Panc1 (cell line): ENCODE measurements at regions not wholly inside any gene's neighbourhood (a gene's known extent, or its start where the extent isn't known, plus 50 kb on each side); places are given as distances from the start of the nearest gene placed in this dataset.

Source experiments
- ATAC-seq: fragments of 200-7000 bp; cut with Tn5 transposase; 2 replicates; pipeline ENCODE4 v1.9.1; 2020; ENCODE audit warnings: mild to moderate bottlenecking, moderate library complexity
- BruUV-seq: library from RNA; stranded (reverse); fragments of 400-500 nt; replicated peaks from 2 replicates; lab custom pipeline; 2021; lab: Mats Ljungman, UMichigan
- CTCF ChIA-PET: fragments of 300-600 bp; sonication (Branson Sonifier 250); formaldehyde crosslinking; loops from one replicate; lab custom pipeline; 2022; ENCODE audit warnings: antibody characterized with exemption; lab: Charles Lee
- POLR2A ChIA-PET: fragments of 300-600 bp; sonication (Branson Sonifier 250); formaldehyde crosslinking; loops from one replicate; lab custom pipeline; 2022; ENCODE audit warnings: antibody characterized with exemption; lab: Charles Lee
- DNase-seq: peaks from one replicate; pipeline ENCODE4 v3.0.0-alpha.2; 2010; ENCODE audit warnings: low read depth, low spot score
- H3K27ac ChIP-seq: 2 replicates; pipeline ENCODE4 v1.5.1; 2011; ENCODE audit warnings: mild to moderate bottlenecking, low read length, inconsistent platforms
- H3K27me3 ChIP-seq: fragments of 200-500 bp; sonication (Bioruptor generic); 2 replicates; pipeline ENCODE4 v1.6.0; 2014; ENCODE audit warnings: low read length, inconsistent platforms; ENCODE audit not compliant: control insufficient read depth, insufficient read depth
- H3K36me3 ChIP-seq: fragments of 200-500 bp; sonication (Bioruptor generic); 2 replicates; pipeline ENCODE4 v1.5.1; 2014; ENCODE audit warnings: inconsistent platforms, mild to moderate bottlenecking, low read length, moderate library complexity; ENCODE audit not compliant: control insufficient read depth, insufficient read depth
- H3K4me1 ChIP-seq: 2 replicates; pipeline ENCODE4 v1.5.1; 2011; ENCODE audit warnings: inconsistent platforms, mild to moderate bottlenecking, low read length, moderate library complexity; ENCODE audit not compliant: control insufficient read depth, insufficient read depth
- H3K4me3 ChIP-seq, 2 experiments: 2 replicates each; pipeline ENCODE4 v1.5.1; 2011 to 2012; ENCODE audit warnings: low read depth in 2 of 2, low read length in 2 of 2, mild to moderate bottlenecking in 2 of 2, inconsistent platforms in 1 of 2, moderate library complexity in 1 of 2
- H3K9me3 ChIP-seq: fragments of 200-500 bp; sonication (Bioruptor generic); 2 replicates; pipeline ENCODE4 v1.5.1; 2014; ENCODE audit warnings: low read depth, mild to moderate bottlenecking, inconsistent platforms, low read length, moderate library complexity; ENCODE audit not compliant: control insufficient read depth, insufficient read depth
- POLR2AphosphoS5 ChIP-seq: IDR thresholded peaks from 2 replicates; pipeline ENCODE4 v1.6.1; 2012; ENCODE audit warnings: mild to moderate bottlenecking, low read depth, low read length, moderate library complexity
- SIN3A ChIP-seq: IDR thresholded peaks from 2 replicates; pipeline ENCODE4 v1.6.1; 2012; ENCODE audit warnings: low read depth, mild to moderate bottlenecking, low read length, moderate library complexity, borderline replicate concordance; ENCODE audit not compliant: insufficient read depth
- TCF7L2 ChIP-seq: IDR thresholded peaks from 2 replicates; pipeline ENCODE4 v1.6.1; 2011; ENCODE audit warnings: mild to moderate bottlenecking, low read depth, low read length, inconsistent platforms
- in situ Hi-C: cut with HindIII; loops from 2 replicates; pipeline ENCODE4 v1.10.0; 2016; ENCODE audit warnings: low sequenced_read_pairs, low pct_unique_long_range_greater_than_20kb
- intact Hi-C: fragments of 100-400 bp; cut with micrococcal nuclease; formaldehyde crosslinking; loops from one replicate; pipeline ENCODE4 v1.10.0; 2022; ENCODE audit not compliant: unreplicated experiment
- TF ChIP-seq, protein P1 (sequence below), 2 experiments: IDR thresholded peaks; 2 replicates each; pipeline ENCODE4 v1.6.1; 2011 to 2012; ENCODE audit warnings: low read depth in 2 of 2, control low read depth in 1 of 2, low read length in 1 of 2, mild to moderate bottlenecking in 1 of 2, moderate library complexity in 1 of 2; ENCODE audit not compliant: insufficient read depth in 1 of 2
- TF ChIP-seq, protein P2 (sequence below): fragments of 450-650 bp; IDR thresholded peaks from 2 replicates; pipeline ENCODE4 v1.5.1; 2017; ENCODE audit warnings: mild to moderate bottlenecking

DNA sequence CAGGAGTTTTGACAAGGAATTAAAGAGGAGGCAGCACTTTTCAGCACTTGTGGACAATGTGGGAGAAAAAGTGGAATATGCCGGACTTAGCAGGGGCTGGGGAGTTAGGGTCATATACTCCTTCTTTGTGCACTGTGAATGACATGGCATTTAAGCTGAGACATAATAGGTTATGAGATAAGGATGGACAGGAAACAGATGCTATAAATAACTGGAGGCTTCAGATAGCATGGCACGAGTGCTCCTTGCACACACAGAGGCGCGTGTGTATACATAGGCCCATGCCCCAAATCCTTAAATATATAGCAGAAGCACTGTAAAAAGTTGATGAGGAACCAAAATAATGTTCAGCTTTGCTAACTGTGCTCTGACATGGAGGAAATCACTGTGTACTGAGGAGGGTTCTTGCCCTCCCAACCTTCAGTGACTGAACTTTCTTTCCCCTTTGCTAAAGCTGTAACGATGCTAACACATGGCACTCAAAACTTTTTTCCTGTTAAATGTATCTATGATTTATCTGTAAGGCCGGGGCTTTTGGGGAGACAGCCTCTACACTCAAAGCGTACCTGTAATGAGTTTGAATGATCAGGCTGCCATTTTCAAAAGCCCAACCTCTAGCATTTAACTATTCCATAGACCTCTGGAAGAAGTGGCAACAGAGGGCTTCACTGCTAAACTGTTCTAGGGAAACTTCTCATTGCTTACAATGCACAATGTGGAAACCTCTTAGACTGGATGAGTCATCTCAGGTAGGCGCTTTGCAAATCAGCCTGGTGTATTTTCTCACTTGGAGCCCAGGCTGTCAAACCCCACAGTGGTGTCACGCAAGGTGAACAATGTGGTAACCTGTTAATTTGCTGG, 784.6 kb downstream of the NR2F2 start:
- Histone ChIP-seq H3K27ac (no peak overlapping the region), H3K9me3 (no peaks in the 10 kb centered on the region; the same call in 1 of the 2 replicates), H3K4me1 (no peaks in the 10 kb centered on the region), H3K27me3 (no peaks in the 10 kb centered on the region), H3K4me3 (no peak overlapping the region), H3K36me3 (no peaks in the 10 kb centered on the region)
- POLR2A ChIA-PET: no interaction called here
- CTCF ChIA-PET: no interaction called here
- TF ChIP-seq SIN3A (no peak), TCF7L2 (no peak)
- TF ChIP-seq, protein P1, sequence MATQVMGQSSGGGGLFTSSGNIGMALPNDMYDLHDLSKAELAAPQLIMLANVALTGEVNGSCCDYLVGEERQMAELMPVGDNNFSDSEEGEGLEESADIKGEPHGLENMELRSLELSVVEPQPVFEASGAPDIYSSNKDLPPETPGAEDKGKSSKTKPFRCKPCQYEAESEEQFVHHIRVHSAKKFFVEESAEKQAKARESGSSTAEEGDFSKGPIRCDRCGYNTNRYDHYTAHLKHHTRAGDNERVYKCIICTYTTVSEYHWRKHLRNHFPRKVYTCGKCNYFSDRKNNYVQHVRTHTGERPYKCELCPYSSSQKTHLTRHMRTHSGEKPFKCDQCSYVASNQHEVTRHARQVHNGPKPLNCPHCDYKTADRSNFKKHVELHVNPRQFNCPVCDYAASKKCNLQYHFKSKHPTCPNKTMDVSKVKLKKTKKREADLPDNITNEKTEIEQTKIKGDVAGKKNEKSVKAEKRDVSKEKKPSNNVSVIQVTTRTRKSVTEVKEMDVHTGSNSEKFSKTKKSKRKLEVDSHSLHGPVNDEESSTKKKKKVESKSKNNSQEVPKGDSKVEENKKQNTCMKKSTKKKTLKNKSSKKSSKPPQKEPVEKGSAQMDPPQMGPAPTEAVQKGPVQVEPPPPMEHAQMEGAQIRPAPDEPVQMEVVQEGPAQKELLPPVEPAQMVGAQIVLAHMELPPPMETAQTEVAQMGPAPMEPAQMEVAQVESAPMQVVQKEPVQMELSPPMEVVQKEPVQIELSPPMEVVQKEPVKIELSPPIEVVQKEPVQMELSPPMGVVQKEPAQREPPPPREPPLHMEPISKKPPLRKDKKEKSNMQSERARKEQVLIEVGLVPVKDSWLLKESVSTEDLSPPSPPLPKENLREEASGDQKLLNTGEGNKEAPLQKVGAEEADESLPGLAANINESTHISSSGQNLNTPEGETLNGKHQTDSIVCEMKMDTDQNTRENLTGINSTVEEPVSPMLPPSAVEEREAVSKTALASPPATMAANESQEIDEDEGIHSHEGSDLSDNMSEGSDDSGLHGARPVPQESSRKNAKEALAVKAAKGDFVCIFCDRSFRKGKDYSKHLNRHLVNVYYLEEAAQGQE (IDR thresholded peaks at IDR 0.05; ENCODE audit: insufficient read depth in 1 of 2, low read depth in 2 of 2, low read length in 1 of 2): no peak
- TF ChIP-seq, protein P2, sequence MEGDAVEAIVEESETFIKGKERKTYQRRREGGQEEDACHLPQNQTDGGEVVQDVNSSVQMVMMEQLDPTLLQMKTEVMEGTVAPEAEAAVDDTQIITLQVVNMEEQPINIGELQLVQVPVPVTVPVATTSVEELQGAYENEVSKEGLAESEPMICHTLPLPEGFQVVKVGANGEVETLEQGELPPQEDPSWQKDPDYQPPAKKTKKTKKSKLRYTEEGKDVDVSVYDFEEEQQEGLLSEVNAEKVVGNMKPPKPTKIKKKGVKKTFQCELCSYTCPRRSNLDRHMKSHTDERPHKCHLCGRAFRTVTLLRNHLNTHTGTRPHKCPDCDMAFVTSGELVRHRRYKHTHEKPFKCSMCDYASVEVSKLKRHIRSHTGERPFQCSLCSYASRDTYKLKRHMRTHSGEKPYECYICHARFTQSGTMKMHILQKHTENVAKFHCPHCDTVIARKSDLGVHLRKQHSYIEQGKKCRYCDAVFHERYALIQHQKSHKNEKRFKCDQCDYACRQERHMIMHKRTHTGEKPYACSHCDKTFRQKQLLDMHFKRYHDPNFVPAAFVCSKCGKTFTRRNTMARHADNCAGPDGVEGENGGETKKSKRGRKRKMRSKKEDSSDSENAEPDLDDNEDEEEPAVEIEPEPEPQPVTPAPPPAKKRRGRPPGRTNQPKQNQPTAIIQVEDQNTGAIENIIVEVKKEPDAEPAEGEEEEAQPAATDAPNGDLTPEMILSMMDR: no peak
- DNase-seq (no peak), ATAC-seq (no peak)
- BruUV-seq: no TSS peak
- in situ Hi-C loops (no loop called here), intact Hi-C loops (no loop called here)

DNA sequence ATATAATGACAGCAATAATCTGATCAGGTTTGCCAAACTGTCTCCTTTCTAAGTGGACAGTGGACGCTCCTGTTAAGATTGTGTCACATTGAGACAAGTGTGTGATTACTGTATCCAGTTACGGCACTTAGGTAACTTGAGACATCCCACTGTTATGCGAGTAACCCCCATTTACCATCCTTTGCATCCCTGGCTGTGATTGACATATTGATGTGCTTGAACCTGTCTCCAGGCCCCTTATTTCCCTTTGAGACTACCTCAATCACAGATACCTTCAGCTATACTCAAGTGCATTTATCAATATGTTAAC, 785.2 kb downstream of the NR2F2 start:
- Histone ChIP-seq H3K27me3 (no peaks in the 10 kb centered on the region), H3K9me3 (no peaks in the 10 kb centered on the region; the same call in 1 of the 2 replicates), H3K27ac (no peak overlapping the region), H3K4me1 (no peaks in the 10 kb centered on the region), H3K36me3 (no peaks in the 10 kb centered on the region), H3K4me3 (no peak overlapping the region)
- in situ Hi-C loops: no loop called here
- POLR2A ChIA-PET: no interaction called here
- no TSS peak for BruUV-seq
- CTCF ChIA-PET: no interaction called here
- no peak for ATAC-seq
- TF ChIP-seq, protein P2: no peak
- TF ChIP-seq, protein P1 (IDR thresholded peaks at IDR 0.05; ENCODE audit: insufficient read depth in 1 of 2, low read depth in 2 of 2, low read length in 1 of 2): no peak
- no peak for TF ChIP-seq POLR2AphosphoS5
- TF ChIP-seq SIN3A: no peak
- TF ChIP-seq TCF7L2: no peak
- intact Hi-C loops: no loop called here
- no peak for DNase-seq
